HL-60 (cell line): ENCODE measurements at regions not wholly inside any gene's neighbourhood (a gene's known extent, or its start where the extent isn't known, plus 50 kb on each side); places are given as distances from the start of the nearest gene placed in this dataset.

Experiments
- DNase-seq, 2 experiments: peaks; one replicate each; pipeline ENCODE4 v3.0.0-alpha.2; 2010 to 2020; ENCODE audit warnings: low read depth in 1 of 2, low spot score in 1 of 2
- H3K27ac ChIP-seq: fragments of 250-450 bp; sonication (Bioruptor Pico); replicated peaks from 2 replicates; pipeline ENCODE4 v1.5.1; 2020; ENCODE audit warnings: mild to moderate bottlenecking, moderate library complexity
- H3K27me3 ChIP-seq: fragments of 250-450 bp; sonication (Bioruptor Pico); 2 replicates; pipeline ENCODE4 v1.5.1; 2021; ENCODE audit warnings: mild to moderate bottlenecking, moderate library complexity; ENCODE audit not compliant: insufficient read depth, poor library complexity, severe bottlenecking
- H3K4me3 ChIP-seq: replicated peaks from 2 replicates; pipeline ENCODE4 v1.5.1; 2011; ENCODE audit warnings: mild to moderate bottlenecking, control low read depth, low read length; ENCODE audit not compliant: insufficient read depth
- GABPA ChIP-seq: IDR thresholded peaks from 2 replicates; pipeline ENCODE4 v1.6.1; 2012; ENCODE audit warnings: low read depth
- POLR2AphosphoS5 ChIP-seq: IDR thresholded peaks from 2 replicates; pipeline ENCODE4 v1.6.1; 2012; ENCODE audit warnings: low read depth
- SPI1 ChIP-seq: IDR thresholded peaks from 2 replicates; pipeline ENCODE4 v1.6.1; 2012; ENCODE audit warnings: low read depth, mild to moderate bottlenecking, borderline replicate concordance
- TF ChIP-seq, protein P1 (sequence below): IDR thresholded peaks from one replicate; pipeline ENCODE4 v1.5.1; 2011; ENCODE audit warnings: low read length, control low read depth, inconsistent platforms; ENCODE audit not compliant: insufficient read depth
- TF ChIP-seq, protein P2 (sequence below): IDR thresholded peaks from 2 replicates; pipeline ENCODE4 v1.6.1; 2012; ENCODE audit warnings: low read depth; ENCODE audit not compliant: insufficient replicate concordance

DNA sequence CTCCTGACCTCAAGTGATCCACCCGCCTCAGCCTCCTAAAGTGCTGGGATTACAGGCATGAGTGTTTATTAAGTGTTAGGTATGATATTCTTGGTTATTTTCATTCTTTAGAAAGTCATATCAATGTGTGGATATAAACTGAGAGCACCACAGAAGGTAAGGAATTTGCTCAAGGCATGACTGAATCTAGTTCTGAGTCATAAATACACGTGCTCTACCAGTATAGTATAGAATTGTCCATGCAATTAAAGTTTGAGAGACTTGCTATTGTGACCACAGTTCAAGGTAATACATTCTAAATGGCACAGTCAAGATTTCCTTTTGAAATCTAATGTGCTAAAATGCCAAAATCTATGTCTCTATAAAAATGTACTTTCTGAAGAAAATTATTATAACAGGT lies 401.1 kb upstream of the CHRM3 start:
- no peak overlapping the region for H3K4me3 ChIP-seq
- no peak overlapping the region for H3K27ac ChIP-seq
- no peaks in the 10 kb centered on the region for H3K27me3 ChIP-seq
- TF ChIP-seq POLR2AphosphoS5 (no peak), SPI1 (no peak), GABPA (no peak)
- TF ChIP-seq, protein P1, sequence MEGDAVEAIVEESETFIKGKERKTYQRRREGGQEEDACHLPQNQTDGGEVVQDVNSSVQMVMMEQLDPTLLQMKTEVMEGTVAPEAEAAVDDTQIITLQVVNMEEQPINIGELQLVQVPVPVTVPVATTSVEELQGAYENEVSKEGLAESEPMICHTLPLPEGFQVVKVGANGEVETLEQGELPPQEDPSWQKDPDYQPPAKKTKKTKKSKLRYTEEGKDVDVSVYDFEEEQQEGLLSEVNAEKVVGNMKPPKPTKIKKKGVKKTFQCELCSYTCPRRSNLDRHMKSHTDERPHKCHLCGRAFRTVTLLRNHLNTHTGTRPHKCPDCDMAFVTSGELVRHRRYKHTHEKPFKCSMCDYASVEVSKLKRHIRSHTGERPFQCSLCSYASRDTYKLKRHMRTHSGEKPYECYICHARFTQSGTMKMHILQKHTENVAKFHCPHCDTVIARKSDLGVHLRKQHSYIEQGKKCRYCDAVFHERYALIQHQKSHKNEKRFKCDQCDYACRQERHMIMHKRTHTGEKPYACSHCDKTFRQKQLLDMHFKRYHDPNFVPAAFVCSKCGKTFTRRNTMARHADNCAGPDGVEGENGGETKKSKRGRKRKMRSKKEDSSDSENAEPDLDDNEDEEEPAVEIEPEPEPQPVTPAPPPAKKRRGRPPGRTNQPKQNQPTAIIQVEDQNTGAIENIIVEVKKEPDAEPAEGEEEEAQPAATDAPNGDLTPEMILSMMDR, result no peak
- TF ChIP-seq, protein P2, sequence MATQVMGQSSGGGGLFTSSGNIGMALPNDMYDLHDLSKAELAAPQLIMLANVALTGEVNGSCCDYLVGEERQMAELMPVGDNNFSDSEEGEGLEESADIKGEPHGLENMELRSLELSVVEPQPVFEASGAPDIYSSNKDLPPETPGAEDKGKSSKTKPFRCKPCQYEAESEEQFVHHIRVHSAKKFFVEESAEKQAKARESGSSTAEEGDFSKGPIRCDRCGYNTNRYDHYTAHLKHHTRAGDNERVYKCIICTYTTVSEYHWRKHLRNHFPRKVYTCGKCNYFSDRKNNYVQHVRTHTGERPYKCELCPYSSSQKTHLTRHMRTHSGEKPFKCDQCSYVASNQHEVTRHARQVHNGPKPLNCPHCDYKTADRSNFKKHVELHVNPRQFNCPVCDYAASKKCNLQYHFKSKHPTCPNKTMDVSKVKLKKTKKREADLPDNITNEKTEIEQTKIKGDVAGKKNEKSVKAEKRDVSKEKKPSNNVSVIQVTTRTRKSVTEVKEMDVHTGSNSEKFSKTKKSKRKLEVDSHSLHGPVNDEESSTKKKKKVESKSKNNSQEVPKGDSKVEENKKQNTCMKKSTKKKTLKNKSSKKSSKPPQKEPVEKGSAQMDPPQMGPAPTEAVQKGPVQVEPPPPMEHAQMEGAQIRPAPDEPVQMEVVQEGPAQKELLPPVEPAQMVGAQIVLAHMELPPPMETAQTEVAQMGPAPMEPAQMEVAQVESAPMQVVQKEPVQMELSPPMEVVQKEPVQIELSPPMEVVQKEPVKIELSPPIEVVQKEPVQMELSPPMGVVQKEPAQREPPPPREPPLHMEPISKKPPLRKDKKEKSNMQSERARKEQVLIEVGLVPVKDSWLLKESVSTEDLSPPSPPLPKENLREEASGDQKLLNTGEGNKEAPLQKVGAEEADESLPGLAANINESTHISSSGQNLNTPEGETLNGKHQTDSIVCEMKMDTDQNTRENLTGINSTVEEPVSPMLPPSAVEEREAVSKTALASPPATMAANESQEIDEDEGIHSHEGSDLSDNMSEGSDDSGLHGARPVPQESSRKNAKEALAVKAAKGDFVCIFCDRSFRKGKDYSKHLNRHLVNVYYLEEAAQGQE, result no peak
- no peak for DNase-seq

- Histone ChIP-seq H3K4me3 (no peak overlapping the region), H3K27me3 (no peaks in the 10 kb centered on the region), H3K27ac (no peak overlapping the region)
- DNase-seq, result no peak
- TF ChIP-seq, protein P1, result no peak
- no peak for TF ChIP-seq SPI1
- TF ChIP-seq POLR2AphosphoS5, result no peak
- TF ChIP-seq, protein P2, result no peak
- TF ChIP-seq GABPA, result no peak
Measured at GRCh38 chr1:238982736-238983135, 403.6 kb upstream of the CHRM3 start.

DNA sequence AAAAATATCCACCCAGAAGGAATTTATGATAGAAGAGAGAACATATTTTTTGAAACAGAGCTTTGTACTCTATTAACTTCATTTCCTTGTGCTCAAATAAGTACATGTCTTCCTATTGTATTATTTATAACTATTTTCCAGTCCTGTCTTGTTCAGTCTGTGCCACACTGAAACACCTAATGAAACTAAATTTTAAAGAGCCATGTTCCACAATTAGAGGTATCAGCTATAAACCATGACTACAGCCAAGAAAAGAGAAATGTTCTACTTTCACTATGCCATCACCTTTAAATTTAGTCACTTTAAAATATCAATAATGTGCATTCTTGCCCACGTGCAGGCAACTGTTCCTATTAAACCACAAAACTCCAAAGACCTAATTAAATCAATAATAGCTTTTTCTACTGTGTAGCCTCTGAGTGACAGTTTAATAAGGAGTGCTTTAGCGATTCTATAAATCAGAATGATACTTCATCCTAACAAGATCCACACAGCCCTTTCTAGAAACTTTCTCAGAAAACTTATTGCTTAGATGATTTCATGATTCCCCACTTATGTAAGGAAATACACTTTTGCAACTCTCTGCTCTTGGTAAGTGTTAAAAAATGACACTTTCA lies 404.9 kb upstream of the CHRM3 start:
- TF ChIP-seq SPI1 (no peak), GABPA (no peak), POLR2AphosphoS5 (no peak)
- TF ChIP-seq, protein P1, result no peak
- TF ChIP-seq, protein P2, result no peak
- H3K27me3 ChIP-seq, result no peaks in the 10 kb centered on the region
- DNase-seq, result no peak
- H3K4me3 ChIP-seq, result no peak overlapping the region
- no peak overlapping the region for H3K27ac ChIP-seq
